ENCODE measurements at regions not wholly inside any gene's neighbourhood (a gene's known extent, or its start where the extent isn't known, plus 50 kb on each side); places are given as distances from the start of the nearest gene placed in this dataset.
A peak's percentile ranks its signal among the peaks of the same experiment; 100 is the strongest.

DNA sequence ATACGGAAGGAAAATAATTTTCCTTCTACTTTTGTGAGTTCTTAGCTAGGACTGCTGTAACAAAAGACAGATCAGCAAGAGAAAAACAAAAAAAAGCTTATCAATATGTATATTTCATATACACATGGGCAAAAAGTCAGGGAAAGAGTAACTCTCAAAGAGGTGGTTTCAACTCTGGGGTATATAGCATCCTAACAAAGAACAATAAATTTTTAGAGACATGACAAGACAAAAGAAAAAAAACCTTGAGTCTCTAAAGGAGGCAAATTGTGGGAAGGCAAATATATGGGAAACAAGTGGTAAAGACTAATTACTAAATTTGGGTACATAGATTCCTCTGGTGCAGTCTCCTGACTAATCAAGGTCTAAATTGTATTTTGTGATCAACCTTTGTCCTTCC is 93.2 kb downstream of the C5orf15 start:
- H3K9me3 ChIP-seq (ENCODE audit: control insufficient read depth, low read length, poor library complexity, severe bottlenecking) = peaks cover 2% of the 10 kb centered on the region
- DNase-seq = no peak
- Mint-ChIP-seq H3K27me3 (peaks cover 46% of the 10 kb centered on the region), H3K27ac (no peak overlapping the region), H3K4me3 (no peak overlapping the region), H3K36me3 (ENCODE audit: low read depth) (peaks cover 2% of the 10 kb centered on the region), H3K4me1 (peaks cover 3% of the 10 kb centered on the region)
- no peak for ATAC-seq

DNA sequence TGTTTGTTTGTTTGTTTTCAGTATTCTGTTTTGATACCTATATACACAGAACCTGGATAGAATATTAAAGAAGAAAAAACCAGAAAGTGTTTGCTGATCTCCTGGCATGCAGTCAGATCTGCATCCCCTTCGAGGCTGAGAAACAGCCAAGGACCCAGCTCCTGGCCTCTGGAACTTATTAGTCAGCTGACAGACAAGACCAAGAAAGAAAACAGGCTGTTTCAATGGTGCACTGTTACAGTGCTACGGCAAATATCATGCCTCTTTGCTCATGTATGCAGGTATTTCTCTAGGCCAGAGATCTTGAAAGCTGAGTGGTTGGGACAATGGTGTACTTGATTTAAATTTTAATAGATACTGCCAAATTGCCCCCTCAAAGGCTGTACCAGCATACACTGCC is 95.0 kb downstream of the C5orf15 start:
- ATAC-seq (no peak), DNase-seq (no peak)
- no peak overlapping the region for H3K27ac Mint-ChIP-seq
- H3K9me3 ChIP-seq (ENCODE audit: control insufficient read depth, low read length, poor library complexity, severe bottlenecking) = peaks cover 2% of the 10 kb centered on the region
- peaks cover 6% of the 10 kb centered on the region for H3K4me1 Mint-ChIP-seq
- H3K36me3 Mint-ChIP-seq (ENCODE audit: low read depth) = peaks cover 2% of the 10 kb centered on the region
- peaks cover 42% of the 10 kb centered on the region for H3K27me3 Mint-ChIP-seq
- H3K4me3 Mint-ChIP-seq = no peak overlapping the region

DNA sequence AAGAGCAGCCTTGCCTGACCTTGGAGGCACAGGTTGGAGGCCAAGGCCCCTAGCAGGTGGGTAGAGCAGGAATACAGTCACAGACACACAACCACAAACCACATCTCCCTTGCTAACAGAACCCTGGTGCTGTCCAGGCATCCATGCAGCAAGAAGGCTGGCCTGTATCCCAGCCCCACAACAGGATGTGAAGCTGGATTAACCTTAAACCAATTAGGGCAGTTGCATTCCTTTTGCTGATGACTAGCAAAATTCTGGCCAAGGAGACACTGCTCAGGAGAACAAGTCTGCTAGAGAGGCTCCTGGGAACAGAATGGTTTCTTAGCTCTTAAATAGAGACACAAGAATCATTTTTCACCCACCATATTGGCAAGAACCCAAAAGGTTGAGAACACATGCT is 97.8 kb downstream of the C5orf15 start:
- no peaks in the 10 kb centered on the region for H3K36me3 Mint-ChIP-seq (ENCODE audit: low read depth)
- peaks cover 6% of the 10 kb centered on the region for H3K4me1 Mint-ChIP-seq
- no peak for ATAC-seq
- no peak overlapping the region for H3K4me3 Mint-ChIP-seq
- no peak for DNase-seq
- H3K27me3 Mint-ChIP-seq = peaks cover 51% of the 10 kb centered on the region
- H3K27ac Mint-ChIP-seq = no peak overlapping the region
- peaks cover 2% of the 10 kb centered on the region for H3K9me3 ChIP-seq (ENCODE audit: control insufficient read depth, low read length, poor library complexity, severe bottlenecking)

DNA sequence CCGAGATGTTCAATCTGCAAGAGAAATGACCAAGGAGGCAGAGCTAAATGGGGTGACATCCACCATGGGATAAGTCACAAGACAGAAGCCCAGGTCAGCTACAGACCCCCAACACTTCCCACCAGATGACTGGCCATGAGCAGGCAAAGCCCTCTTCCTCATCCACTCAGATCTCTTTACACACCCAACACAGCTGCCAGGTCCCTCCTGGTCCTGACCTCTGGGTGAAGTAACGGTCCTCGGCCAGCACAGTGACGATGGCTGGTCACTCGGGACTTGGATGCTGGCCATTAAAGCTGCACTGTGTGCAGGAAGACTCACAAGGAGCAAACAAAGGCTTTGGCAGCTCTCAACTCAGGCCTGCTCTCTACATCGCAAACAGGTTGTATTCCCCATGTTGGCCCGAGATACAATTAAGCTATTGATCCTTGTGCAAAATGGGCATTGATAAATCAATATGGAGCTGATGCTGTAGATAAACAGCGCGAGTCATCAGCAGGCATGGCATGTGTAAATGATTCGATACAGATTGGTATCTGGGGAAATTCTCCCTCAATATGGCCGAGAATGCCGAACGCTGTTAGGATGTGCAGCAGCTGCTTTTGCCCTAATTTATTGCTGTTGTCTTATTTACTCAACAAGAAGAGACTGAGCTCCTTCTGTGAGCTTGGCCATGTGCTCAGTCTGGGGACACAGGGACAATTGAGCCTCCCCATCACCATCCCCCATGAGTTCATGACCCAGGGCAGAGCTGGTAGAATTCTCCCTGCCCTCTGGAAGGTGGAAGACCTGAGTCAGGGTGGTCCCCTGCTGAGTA is 98.7 kb downstream of the C5orf15 start:
- Mint-ChIP-seq H3K27me3 (peaks cover 57% of the 10 kb centered on the region), H3K4me3 (no peak overlapping the region), H3K27ac (no peak overlapping the region), H3K36me3 (ENCODE audit: low read depth) (no peaks in the 10 kb centered on the region), H3K4me1 (peaks cover 6% of the 10 kb centered on the region)
- H3K9me3 ChIP-seq (ENCODE audit: control insufficient read depth, low read length, poor library complexity, severe bottlenecking) = no peaks in the 10 kb centered on the region
- no peak for DNase-seq
- no peak for ATAC-seq

DNA sequence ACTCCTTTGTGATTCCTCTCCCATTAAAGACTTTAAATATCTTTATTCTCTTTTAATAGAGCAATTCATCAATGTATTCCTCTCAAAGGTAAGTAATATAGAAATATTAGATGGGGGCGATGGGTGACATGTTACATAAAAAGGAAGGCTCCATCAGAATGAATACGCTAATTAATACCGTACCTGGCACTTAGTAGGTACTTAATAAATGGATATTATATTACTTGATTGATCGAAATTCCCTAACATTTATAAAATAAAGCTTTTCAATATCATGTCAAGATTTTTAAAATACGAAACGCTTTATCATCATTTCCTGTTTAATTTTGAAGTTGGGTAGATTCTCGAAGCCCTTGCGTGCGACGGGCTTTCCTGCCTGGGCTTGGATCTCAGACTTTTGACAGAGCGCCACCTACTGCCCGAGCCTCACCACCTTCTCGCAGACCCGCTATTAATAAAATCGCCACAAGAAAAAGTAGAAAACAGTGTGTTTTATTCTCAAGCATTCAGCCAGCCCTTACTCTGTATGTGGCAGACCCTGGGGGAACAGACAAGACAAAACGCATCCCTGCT is 99.4 kb downstream of the C5orf15 start:
- peak; percentile 26 to 57 (median 31) for DNase-seq
- no peaks in the 10 kb centered on the region for H3K36me3 Mint-ChIP-seq (ENCODE audit: low read depth)
- H3K4me3 Mint-ChIP-seq = no peak overlapping the region
- ATAC-seq = peak; percentile 72
- H3K9me3 ChIP-seq (ENCODE audit: control insufficient read depth, low read length, poor library complexity, severe bottlenecking) = no peaks in the 10 kb centered on the region
- peaks cover 64% of the 10 kb centered on the region for H3K27me3 Mint-ChIP-seq
- no peak overlapping the region for H3K27ac Mint-ChIP-seq
- H3K4me1 Mint-ChIP-seq = peaks cover 6% of the 10 kb centered on the region

DNA sequence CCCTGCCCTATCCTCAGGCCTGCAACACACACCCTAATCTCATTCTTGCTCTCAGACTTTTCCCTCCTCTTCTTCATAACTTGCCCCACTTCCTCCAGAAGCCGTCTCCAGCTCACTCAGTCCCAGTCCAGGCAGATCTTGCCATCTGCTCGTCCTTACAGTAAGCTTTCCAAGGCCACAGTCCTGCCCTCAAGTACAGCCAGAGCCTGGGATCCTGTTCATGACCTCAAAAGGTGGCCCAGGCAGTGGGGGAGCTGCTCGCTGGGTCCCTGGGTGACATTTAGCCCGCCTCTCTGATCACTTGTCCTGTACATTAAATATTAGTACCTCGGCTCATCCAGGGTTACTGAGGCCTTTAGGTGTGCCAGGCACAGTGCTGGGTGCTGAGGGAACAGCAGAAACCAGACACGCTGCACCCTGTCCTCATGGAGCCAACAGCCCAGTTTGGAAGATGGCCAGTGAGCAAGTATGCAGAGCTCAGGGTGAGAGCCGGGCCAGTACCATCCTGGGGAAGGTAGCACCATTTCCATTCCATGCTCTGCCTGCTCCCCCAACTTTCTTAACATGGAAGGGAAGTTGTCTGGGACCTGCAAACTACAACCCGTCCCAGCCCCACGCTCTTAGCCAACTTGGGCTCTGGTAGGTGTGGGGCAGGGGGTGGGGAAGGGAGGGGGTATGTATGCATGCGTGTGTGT is 100.4 kb downstream of the C5orf15 start:
- DNase-seq (no peak), ATAC-seq (no peak)
- H3K9me3 ChIP-seq (ENCODE audit: control insufficient read depth, low read length, poor library complexity, severe bottlenecking) = no peaks in the 10 kb centered on the region
- Mint-ChIP-seq H3K27ac (no peak overlapping the region), H3K36me3 (ENCODE audit: low read depth) (no peaks in the 10 kb centered on the region), H3K4me1 (peaks cover 6% of the 10 kb centered on the region), H3K27me3 (peaks cover 67% of the 10 kb centered on the region), H3K4me3 (no peak overlapping the region)

DNA sequence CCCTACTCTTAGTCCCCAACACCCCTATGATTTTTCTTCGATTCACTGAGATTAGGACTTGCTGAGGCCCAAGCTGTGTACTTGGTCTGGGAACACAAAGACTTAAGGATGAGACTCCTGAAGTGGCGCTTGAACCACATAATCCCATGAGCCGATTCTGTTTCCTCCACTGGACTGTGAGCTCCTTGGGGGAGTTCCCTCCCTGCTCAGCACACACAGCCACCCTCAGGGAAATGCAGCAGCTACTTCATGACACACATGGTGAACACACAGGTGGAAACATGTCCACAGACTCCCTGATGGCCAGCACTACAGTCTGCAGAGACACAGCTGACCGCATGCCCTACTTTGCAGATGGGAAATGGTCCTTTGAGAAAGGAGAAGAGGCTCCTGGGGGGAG is 101.1 kb downstream of the C5orf15 start:
- H3K9me3 ChIP-seq (ENCODE audit: control insufficient read depth, low read length, poor library complexity, severe bottlenecking) = no peaks in the 10 kb centered on the region
- Mint-ChIP-seq H3K4me3 (no peak overlapping the region), H3K36me3 (ENCODE audit: low read depth) (no peaks in the 10 kb centered on the region), H3K27me3 (peaks cover 60% of the 10 kb centered on the region), H3K27ac (no peak overlapping the region), H3K4me1 (peaks cover 6% of the 10 kb centered on the region)
- DNase-seq = no peak
- ATAC-seq = no peak

DNA sequence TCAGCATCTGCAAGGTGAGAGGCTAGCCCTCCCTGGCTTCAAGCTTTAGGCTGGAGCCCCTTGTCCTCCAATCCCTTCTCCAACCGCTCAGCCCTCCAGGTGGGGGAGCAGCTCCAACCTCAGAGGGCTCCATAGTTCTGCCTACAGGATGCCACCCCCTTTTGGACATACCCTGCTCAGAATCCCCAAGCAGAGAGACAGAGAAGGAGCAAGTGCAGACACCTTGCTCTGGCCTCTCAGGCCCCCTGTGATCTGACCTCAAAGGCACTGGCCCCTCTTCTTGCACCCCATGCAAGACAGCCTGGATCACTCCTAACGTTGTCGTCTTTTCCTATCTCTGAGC is 101.6 kb downstream of the C5orf15 start:
- Mint-ChIP-seq H3K27ac (no peak overlapping the region), H3K36me3 (ENCODE audit: low read depth) (no peaks in the 10 kb centered on the region), H3K4me1 (peaks cover 6% of the 10 kb centered on the region), H3K27me3 (peaks cover 57% of the 10 kb centered on the region), H3K4me3 (no peak overlapping the region)
- ATAC-seq = no peak
- no peaks in the 10 kb centered on the region for H3K9me3 ChIP-seq (ENCODE audit: control insufficient read depth, low read length, poor library complexity, severe bottlenecking)
- DNase-seq = no peak

DNA sequence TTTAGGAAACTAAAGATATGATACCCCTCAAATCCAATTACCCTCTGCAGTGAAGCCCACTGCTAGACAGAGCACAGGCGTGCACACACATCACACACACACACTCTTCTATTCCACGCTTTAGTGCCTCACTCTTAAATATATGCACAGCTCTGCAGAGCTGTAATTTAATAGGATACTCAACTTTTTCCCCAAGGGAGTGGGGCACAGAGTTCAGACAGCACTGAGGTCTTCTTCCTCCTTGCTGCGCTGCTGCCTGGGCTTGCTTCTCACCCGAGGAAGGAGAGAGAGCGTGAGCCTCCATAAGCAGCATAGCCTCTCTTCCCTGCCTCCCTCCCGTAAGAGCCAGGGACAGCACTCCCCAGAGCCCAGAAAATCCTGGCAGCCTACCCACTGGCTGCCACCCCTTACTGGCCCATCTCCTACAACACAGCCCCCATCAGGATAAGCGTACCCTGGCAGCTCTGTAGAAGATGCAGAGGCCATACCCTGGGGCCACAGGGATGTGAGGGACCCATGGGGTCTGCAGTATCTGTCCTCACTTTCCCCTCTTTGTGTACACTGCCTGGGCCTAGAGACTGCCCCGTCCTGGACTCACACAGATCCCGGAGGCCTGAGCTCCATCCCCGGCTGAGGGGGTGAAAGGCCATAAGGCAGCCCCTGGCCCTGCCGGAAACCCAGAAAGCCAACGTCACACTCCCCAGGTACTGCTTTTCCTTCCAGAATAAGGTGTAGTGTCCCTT is 102.1 kb downstream of the C5orf15 start:
- no peaks in the 10 kb centered on the region for H3K9me3 ChIP-seq (ENCODE audit: control insufficient read depth, low read length, poor library complexity, severe bottlenecking)
- Mint-ChIP-seq H3K27me3 (peaks cover 56% of the 10 kb centered on the region), H3K36me3 (ENCODE audit: low read depth) (no peaks in the 10 kb centered on the region), H3K4me1 (peaks cover 5% of the 10 kb centered on the region), H3K27ac (no peak overlapping the region), H3K4me3 (no peak overlapping the region)
- no peak for ATAC-seq
- DNase-seq = no peak

DNA sequence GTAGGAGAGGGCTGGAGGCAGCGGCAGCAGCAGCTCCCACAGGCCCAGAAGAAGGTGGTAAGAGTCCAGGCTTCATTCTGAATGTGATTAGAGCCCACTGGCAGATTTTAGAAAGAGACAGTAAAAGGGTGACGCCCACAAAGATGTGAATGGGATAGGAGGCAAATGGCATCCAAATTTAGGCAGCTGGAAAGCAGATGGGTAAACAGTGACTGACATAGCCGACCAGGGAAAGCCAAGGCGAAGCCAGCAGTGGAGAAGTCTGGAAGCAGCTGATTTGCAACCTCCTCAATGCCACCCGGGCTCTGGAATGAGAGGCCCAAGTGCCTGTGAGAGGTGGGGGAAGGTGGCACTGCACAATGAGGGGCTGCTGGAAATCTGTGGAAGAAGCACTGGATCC is 103.3 kb downstream of the C5orf15 start:
- H3K36me3 Mint-ChIP-seq (ENCODE audit: low read depth) = no peaks in the 10 kb centered on the region

DNA sequence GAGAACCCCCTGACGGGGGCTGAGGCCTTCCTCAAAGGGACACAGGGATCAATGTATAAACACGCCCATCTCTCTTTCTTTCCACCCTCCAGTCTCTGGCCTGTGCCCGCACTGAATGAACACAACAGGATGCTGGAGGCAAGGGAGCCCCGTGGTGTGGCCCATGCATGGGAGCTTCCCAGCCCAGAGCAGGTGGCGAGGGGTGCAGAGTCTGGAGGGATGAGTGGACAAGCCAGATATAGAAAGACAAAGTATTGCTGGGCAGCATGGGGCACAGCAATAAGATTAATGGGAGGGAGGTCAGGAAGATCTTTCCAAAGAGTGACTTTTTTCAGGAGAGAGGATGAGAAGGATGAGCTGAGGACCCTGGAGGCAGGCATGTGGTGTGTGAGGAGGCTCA is 103.7 kb downstream of the C5orf15 start:
- H3K9me3 ChIP-seq (ENCODE audit: control insufficient read depth, low read length, poor library complexity, severe bottlenecking) = no peaks in the 10 kb centered on the region
- H3K36me3 Mint-ChIP-seq (ENCODE audit: low read depth) = no peaks in the 10 kb centered on the region
- DNase-seq = no peak
- no peak overlapping the region for H3K4me3 Mint-ChIP-seq
- H3K27ac Mint-ChIP-seq = no peak overlapping the region
- peaks cover 51% of the 10 kb centered on the region for H3K27me3 Mint-ChIP-seq
- no peak for ATAC-seq
- H3K4me1 Mint-ChIP-seq = peaks cover 7% of the 10 kb centered on the region

More for the DNA sequence above, 103.3 kb downstream of the C5orf15 start:
- Mint-ChIP-seq H3K4me1 (peaks cover 7% of the 10 kb centered on the region), H3K27ac (no peak overlapping the region), H3K27me3 (peaks cover 49% of the 10 kb centered on the region), H3K4me3 (no peak overlapping the region)
- H3K9me3 ChIP-seq (ENCODE audit: control insufficient read depth, low read length, poor library complexity, severe bottlenecking) = no peaks in the 10 kb centered on the region
- DNase-seq (no peak), ATAC-seq (no peak)

DNA sequence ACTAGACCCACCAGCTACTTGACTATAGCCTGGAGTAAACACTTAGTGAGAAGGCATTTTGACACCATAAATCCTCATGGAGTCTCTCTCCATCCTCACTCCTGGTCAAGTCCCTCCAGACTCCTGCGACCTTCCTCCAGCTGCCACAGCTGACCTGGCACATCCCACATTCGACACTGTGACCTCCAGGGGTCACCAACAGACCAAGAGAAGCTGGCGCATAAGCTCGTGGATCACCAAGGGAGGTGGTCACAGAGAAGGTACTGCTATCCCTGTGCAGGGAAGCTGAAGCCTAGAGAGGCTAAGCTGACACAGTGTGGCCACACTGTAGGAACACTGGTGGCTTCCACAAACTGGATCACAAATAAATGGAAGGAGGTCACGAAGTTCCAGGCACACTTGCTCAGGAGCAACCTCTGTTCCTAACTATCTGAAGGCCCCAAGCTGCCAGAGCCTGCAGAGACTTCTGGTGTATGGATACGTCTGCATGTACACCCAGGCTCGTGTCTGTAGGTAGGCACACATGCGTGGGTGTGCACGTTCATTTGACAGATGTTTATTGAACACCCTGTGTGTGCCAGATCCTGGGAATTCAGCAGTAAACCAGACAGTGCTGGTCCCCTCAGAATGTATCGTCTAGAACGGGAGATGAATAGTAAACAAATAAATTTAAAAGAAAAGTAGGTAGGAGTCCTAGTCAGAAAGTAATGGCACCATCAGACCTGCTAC is 104.4 kb downstream of the C5orf15 start:
- H3K9me3 ChIP-seq (ENCODE audit: control insufficient read depth, low read length, poor library complexity, severe bottlenecking) = no peaks in the 10 kb centered on the region
- Mint-ChIP-seq H3K36me3 (ENCODE audit: low read depth) (no peaks in the 10 kb centered on the region), H3K27ac (no peak overlapping the region), H3K27me3 (peaks cover 54% of the 10 kb centered on the region), H3K4me1 (peaks cover 4% of the 10 kb centered on the region), H3K4me3 (no peak overlapping the region)
- no peak for ATAC-seq
- no peak for DNase-seq

Measured in T-helper 17 cell (primary cell).